Stimulated activated CD4-positive, alpha-beta T cell treated with anti-CD3 and anti-CD28 coated beads, Interleukin-2, amount 100 ng/mL, for 48 hours (primary cell): ENCODE measurements at regions not wholly inside any gene's neighbourhood (a gene's known extent, or its start where the extent isn't known, plus 50 kb on each side); places are given as distances from the start of the nearest gene placed in this dataset.

Experiments
- DNase-seq, 2 donors: peaks; one replicate each; pipeline ENCODE4 v3.0.0-alpha.2; 2020

DNA sequence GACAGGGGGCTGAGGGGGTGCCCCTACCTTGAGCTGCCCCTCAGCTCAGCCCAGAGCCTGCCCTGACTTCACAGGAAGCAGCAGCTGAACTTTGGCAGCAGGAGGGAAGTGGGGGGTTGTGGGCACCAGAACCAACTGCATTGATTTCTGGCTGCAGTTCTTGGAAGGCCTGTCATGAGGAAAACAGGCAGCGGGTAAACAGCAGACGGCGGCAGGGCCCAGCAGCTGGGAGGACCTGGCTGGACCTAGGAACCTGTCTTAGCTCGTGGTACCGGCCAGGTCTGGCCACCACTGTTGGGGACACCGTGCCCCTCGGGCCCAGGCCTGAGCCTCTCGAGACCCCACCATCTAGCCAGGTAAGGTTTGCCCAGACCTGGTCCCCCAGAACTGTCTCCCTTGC lies 154.2 kb upstream of the MYL2 start:
- no peak for DNase-seq

DNA sequence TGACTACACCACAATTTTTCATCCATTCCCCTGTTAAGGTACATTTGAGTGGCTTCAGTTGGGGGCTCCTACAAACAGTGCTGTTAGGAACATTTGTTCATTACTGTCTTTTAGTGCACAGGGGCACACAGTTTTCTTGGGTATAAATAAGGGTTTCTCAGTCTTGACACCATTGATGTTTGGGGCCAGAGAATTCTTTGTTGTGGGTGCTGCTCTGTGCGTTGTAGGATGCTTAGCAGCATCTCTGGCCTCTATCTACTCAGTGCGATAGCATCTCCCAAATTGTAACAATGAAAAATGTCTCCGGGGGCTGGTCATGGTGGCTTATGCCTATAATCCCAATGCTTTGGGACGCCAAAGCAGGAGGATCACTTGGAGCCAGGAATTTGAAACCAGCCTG lies 153.0 kb upstream of the MYL2 start:
- no peak for DNase-seq

DNA sequence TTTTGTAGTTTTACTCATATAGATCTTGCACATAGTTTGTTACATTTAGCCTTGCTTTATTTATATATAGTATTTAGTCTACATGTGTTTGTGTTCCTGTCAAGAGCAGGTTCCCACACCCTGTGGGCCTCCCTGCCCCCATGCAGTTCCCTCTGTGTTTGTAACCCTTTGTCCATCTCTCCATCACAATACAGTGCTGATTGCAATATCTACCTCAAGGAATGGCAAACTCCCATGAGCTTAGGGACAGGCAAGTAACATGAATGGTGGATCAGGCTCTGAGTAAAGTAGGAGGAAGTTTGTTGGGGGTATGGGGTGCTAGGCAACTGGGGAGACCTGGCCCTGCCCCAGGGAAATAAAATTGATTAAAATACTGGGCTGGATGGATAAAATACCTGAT lies 151.9 kb upstream of the MYL2 start:
- no peak for DNase-seq

DNA sequence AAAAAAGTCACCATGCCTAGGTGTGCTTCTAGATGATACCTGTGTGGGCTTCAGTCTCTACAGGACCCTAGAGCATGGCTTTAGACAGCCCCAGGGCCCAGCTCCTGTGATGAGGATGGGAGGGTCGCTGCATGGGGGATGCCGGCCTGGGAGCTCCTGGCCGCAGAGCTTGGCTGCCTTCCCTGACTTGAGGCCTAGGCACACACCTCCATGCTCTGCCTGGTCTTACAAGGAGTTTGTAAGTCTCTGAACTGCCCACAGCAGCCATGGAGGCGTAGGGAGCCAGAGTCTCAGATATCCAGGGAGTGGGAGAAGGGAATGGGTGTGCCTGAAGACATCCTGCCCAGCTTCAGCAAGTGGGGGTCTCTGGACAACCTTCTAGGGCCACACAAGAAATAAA lies 149.5 kb upstream of the MYL2 start:
- DNase-seq, result no peak

DNA sequence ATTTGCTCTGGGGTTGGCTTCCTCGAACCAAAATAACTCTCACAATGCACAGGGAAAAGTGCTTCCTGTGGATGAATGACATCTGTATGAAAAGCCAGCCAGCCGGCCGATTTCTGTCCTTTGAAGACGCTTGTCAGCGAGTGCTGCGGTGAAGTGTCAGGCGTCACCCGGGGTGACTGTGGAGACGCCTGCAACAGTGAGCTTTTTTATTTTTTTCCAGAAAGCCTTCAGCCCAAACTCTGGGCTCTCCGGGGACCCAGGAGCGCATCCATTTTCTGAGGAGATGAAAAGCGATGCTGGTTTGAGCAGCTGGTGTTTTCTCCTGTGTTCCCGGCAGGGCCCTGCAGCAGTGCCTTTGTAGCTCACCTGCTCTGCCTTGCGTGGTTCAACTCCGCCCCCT lies 147.9 kb upstream of the MYL2 start:
- DNase-seq, result peak in 1 of 2 donors; percentile 18

DNA sequence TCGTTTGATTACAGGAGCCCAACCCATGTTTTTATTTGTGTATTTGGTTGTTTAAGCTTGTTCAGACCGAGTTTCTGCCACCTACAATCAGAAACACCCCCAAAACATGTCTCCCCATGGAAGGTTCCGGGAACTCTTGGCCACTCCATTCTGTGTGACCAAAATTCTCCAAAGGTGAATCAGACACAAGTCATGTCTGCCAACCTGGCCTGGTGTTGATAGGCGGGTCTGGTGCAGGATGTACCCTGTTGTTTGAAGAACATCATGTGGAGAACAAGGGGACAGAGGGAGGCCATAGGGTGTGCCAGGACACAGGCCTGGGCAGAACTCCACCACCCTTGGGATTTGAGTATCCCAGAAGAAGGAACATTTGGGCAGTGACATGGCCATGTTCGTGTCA lies 147.1 kb upstream of the MYL2 start:
- no peak for DNase-seq

DNA sequence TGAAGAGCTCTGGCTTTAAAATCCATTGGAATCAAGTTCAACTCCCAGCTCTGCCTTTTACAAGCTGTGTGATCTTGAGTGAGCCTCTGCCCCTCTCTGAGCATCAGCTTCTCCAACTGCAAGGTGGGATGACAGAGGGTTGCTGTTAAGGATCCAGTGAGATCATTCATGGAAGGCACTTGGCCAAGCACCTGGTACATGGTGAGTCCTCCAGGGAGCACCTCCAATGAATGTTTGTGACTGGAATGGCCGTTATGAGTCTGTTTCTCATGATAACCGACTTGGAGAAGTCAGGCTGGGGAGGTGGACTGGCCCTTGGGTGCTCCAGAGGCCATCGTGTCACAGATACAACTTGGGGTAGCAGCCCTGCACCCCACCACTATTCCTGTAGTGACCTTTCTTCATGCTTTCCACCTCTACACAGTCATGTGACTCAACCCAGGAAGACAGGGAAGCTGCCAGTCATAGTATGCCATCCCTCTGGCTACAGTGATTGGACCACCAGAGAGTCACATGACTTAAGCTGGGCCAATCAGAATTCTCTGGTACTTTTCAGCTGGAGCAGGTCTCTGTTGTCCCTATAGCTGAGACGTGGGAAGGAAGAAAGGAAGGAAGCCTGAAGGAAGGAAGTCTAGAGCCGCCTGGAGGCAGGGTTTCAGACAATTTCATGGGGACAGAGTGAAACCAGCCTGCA lies 146.5 kb upstream of the MYL2 start:
- no peak for DNase-seq

DNA sequence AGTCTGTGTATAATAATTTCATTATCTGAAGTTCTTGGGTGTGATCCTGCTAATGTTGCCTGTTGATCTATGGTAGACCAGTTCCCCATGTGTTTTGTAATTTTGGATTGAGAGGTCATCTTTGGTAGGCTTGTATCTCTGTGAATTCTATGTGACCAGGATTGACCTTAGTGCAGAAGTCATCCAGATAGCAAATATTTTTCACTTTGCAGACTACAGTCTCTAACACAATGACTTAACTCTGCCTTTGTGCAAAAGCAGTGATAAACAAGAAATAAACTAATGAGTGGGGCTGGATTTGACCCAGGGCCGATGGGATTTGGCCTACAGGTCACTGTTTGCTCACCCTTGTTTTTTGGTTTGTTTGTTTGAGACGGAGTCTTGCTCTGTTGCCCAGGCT lies 144.6 kb upstream of the MYL2 start:
- no peak for DNase-seq

DNA sequence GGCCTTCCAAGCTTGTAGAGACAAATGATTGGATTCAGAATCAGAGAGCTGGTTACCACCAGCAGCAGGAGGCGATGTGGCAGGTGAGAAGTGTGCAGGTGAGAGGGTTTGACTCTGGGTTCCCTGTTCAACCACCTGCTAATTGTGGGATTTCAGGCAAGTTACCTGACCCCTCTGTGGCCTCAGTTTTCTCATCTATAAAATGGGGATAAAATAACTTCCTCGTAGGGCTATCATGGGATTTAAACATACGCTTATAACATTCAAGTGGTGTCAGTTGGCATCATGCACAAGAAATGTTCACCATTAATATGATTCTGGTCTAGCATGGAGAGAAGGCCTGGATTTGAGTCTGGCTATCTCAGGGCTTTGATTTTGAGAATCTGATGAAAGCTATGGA lies 143.8 kb upstream of the MYL2 start:
- DNase-seq, result no peak

DNA sequence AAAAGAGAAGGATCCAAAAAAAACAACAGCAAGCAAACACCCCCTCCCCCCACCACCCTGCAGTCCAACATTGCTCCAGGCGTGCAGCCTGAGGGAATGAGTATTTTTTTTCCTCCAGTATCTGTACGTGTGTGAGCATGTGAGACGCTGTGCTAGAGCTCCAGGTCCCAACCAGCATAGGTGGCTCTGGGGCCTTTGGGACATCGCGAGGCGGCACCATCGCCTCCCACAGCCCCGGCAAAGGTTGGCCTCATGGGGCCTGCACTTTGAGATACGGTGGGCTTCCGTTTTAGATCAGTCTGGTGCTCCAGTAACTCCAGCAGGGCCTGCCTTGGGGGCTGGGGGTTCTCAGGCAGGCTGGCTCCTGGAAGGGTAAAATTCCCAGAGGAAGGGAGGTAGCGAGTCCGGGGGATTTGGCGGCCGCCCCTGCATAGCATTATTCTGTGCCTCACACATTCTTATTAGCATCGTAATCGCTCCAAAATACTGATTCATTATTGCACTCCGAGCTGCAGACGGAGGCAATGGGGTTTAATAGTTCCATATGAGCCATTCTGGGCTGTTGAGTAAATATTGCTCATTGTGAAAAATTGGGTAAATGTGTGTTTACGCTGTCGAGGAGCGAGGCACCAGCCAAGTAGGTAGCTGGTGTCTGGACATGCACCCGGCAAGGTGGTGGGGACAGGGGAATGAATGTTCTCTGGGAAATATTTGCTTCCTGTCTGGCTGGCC lies 143.1 kb upstream of the MYL2 start:
- DNase-seq, result no peak

DNA sequence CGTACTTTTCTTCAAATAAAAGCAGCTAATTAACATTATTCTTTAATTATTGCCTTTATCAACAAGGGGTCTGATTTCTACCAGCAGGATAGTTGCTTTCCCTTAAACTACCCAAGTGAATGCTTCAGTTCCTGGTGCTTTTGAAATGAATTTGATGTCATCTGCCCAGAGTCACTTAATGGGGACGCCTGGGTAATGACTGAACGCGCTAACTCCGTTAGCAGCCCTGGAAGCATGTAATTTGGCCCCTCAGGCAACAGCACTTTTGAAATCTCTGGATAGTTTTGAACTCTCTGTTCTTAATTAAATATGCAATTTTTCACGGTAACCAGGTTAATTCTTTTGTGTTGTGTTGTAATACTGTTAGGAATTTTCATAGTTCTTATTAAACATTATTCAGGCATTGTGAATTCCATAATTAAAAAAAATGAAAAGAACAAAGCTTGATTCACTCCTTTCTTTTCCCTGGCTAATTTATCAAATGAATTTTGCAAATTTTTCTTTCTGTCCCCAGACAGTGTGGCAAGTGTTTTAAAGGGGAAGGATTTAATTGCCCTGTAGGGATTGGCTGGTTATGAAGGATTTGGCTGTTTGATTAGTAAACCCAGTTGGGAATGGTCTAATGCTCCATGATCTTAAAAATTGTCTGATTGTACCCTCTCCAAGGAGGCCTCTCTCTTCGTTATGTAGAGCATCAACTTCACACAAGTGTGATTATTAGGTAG lies 137.5 kb upstream of the MYL2 start:
- no peak for DNase-seq

DNA sequence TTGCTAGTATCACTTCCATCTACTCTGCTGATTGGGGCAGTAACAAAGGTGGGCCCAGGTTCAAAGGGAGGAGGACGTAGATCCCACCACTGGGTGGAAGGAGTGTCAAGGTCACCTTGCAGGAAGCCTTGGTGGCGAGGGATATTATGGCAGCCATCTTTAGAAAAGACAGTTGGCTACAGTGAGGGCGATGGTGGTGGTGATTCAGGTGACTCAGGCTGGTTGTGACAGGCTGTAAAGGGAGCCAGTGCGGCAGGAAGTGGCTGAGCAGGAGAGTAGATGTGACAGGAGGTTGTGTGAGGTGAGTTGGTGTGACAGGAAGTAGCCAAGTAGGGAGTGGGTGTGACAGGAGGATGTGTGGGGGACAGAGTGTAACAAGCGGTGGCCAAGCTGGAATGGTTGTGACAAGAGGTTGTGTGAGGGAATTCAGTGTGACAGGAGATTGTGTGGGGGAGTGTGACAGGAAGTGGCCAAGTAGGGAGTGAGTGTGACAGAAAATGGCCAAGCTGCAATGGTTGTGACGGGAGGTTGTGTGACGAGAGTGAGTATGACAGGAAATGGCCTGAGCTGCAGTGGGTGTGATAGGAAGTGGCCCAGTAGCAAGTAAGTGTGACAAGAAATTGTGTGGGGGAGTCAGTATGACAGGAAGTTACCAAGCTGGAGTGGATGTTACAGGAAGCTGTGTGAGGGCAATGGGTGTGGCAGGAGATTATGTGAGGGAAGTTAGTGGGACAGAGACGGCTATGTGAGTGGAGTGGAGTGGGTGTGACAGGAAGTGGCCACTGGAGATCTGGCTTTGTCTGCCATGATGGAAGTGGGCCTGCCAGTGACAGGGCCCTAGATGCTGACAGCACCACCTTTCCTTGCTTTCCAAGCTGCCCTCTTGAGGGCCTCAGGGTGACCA lies 136.5 kb upstream of the MYL2 start:
- peak; percentile 31 to 53 for DNase-seq

DNA sequence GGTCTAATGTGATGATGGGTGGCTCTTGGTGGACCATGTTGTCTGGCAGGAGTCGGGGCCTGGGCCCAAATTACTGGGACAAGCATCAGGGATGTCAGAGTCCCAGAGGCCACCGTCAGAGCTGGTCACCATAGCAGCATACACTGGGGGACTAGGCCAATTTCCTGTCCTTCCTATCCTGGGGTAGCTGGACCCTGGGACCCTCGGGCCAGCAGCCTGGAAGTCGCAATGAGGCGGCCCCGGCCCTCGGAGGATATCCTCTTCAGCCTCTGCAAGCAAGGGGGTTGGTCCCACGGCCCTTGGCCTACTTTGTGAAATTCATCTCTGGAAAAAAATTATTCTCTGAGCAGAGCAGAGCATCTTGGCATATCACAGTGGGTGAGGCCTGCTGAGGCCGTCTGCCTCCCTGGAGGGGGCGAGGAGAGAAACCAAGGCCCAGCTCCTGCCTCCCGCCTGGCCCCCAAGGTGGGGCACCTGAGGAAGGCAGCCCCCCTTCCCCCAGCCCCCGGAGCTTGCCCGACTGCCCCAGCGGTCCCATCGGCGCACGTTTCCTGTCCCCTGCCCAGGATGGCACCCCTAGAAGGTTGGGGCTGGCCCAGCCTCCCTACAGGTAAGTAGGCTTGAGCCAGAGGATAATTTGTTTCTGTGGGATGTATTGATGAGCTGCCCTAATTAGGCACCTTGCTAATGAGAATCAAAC lies 135.0 kb upstream of the MYL2 start:
- no peak for DNase-seq

DNA sequence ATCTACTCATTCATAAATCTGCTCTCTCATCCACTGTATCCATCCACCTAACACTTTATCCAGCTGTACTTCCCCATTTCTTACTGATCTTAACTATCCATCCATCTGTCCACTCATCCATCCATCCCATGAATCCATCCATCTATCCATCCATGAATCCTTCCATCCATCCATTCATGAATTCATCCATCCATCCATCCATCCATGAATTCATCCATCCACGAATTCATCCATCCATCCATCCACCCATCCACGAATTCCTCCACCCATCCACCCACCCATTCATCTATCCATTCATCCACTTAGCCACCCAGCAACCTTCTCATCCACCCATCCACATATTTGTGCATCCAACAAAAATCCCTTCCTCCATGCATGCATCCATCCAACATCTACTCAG lies 128.6 kb upstream of the MYL2 start:
- no peak for DNase-seq

DNA sequence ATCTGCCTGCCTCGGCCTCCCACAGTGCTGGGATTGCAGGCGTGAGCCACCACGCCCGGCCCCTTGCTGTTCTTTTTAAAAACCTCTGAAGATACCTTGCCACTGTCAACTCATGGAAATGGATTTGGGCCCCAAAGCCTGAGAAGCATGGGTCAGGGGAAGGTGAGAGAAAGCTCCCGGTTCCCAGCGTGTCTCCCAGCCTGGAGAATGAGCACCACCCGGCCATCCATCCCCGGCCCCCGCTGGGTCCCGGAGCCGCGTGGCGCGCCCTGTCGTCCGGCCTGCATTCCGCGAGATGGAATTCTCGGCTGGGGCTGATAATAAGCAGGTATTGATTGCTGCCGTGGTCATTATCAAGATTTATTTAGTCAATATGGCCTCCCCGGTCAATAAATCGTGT lies 126.5 kb upstream of the MYL2 start:
- DNase-seq, result no peak

DNA sequence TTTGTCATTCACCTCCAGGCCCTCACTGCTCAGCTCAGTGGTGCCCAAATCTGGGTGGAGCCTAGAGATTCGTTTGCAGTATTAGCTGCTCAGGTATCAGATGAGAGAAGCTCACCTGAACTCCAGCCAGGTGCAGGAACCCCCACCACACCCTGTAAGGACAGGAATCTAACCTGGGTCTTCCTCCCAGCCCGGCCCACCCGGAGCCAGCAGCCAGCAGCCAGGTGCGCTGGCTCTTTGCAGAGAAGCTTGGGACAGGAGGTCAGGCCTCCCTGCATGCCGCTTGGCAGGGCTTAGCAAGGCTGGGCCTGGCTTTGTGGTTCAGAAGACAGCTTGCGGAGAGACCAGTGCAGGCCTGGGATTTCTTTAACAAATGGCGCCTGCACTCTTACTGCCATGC lies 125.6 kb upstream of the MYL2 start:
- no peak for DNase-seq

DNA sequence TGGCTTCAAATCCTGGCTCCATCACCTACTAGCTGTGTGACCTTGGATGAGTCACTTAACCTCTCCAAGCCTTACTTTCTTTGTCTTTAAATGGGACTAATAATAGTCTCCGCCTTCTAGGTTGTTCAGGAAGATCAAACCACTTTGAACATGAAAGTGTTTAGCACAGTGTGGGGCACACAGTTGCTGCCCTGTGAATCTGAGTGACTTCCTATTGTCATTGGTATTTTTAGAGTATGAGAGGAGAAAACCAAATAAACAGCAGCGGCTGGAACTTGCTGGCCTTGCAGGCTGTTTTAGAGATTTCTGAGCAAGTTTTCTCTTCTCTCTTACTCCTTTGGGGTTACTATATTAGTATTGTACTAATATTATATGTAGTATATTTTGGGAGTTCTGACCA lies 120.7 kb upstream of the MYL2 start:
- no peak for DNase-seq

DNA sequence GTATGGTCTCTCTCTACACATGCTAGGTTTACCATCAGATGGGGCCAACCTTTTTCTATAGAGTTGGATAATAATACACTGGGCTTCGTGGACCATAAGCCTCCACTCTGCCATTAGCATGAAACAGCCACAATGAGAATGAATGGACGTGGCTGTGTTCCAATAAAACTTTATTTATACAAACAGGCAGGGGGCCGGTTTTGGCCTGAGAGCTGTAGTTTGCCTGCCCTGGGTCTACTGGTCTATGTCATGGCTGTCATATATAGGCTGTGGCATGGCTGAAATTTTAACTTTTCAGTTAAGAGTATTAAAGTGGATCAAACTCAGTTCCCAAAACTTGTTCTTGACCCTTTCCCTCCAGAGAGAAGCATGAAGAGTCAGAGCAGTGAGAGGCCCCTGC lies 120.3 kb upstream of the MYL2 start:
- no peak for DNase-seq

DNA sequence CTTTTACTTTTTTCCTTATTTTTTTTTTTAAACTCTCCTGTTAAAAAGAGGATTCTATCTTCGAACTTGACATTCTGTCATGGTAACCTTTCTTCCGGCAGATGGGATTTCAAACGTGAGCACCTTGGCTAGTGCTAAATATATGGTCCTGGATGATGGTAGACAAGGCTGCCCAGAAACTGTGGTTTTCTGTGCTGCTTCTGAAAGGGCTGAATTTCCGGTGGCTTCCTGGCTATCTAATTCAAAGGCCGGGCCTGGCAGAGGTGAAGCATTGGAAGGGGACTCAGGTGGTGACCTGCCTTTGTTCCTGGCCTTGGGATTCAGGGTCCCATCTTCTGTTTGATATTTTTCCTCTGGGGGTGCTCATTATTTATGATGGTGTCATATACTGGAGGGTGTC lies 118.6 kb upstream of the MYL2 start:
- DNase-seq, result no peak

DNA sequence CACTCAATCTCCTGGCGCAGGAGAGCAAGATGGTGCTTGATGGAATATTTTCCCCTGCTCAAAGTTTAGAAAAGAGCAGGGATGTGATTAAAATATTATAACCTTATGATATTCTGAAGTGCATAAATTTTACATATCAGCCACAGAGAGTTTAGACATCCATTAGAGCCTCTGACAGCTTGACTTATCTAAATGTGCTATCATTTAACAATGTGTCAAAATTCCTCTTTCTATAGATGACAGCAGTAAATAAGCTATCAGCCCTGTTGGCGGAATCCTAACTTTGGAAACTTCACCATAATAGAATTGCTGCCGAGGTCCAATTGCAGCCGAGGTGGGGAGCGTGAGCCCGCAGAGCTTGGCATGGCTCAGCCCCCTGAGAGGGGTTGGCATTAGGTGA lies 117.7 kb upstream of the MYL2 start:
- DNase-seq, result no peak

DNA sequence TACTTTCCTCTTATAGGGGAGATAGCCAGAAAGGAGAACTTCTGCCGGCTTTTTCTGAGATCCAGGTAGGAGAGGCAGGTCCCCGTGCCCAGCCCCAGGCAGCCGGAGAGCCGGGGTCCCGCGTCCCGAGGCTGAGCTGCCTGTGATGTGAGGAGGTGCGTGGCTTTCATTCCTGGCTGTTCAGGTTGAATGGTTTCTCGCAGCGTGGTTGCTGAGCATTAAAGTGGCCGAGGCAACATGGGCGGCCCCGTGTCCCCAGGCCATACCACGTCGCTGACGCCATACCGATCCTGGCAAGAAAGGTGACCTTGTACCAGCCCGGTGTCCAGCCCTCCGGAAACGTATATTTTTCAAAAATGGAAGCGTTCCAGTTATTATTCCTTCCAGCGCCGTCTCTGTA lies 116.7 kb upstream of the MYL2 start:
- DNase-seq, result no peak

DNA sequence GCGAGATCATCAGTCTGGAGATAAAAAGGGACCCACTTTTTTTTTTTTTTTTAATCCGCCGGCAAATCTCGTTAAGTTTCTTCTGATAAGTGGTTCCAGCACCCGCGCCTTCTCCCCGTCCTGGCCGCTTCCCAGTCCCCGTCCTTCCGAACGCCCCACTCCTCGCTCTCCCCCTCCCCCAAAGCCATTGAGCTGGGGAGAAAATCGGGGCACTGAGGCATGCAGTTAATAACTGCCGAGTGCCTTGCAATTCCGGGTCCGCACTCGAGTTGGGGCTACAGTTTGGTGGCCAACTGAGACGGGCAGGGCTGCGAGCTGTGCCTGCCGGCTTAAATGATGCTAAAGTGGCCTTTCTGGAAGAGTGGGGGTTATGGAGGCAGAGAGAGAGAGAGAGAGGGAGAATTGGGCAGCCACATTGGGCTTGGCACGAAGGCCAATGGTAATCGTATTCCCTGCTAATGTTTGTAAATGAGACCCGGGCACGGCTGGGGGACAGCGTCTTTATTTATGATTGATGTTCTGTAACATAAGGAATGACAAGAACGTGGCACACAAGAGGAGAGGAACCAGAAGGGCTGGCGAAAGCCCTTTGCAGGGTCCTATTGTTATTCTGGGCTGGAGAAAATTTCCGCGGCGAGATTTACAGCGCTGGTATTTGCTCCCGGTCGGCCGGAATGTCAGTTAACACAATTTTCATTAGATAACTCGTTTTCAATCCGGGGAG lies 115.4 kb upstream of the MYL2 start:
- no peak for DNase-seq
